DMS53 treated with DMSO at 0.1 percent for 48 hours (cell line): ENCODE measurements at regions not wholly inside any gene's neighbourhood (a gene's known extent, or its start where the extent isn't known, plus 50 kb on each side); places are given as distances from the start of the nearest gene placed in this dataset.

Source experiments
- DNase-seq: peaks from one replicate; lab custom pipeline; 2025; ENCODE audit not compliant: unreplicated experiment; lab: John Stamatoyannopoulos, UW

DNA sequence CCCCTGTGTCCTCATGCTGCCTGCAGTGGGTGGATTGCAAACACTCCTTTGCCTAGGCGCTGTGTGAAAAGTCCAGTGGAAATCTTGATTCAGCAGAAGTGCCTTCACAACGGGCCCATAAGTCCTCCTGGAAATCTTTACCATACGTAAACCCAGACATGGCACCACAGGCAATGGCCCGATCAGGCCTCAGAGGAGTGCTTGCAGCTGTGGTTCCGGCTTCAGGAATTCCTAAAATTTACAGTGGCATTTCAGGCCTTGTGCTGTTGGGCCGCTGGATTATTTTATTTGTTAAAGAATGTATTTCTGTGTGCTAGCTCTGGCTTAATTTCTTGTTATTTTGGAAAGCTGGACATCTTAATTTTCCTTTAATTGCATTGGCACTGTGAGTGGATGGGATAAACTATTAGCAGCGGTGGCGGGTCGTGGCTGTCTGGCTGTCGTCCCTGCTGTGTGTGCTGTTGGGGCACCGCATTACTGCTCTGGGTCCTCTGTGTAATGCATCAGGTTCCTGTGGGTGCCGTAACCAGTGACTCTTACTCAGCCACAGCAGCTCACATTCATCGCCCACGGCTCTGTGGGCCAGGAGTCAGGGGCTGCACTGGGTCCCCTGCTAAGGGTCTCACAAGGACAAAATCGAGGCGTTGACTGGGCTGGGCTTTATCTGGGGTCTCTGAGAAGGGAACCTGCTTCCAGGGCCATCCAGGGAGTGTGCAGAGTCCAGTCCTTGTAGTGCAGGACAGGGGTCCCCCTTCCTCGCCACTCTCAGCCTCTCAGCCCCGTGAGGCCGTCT is 73.1 kb downstream of the RTP5 start:
- DNase-seq = no peak

DNA sequence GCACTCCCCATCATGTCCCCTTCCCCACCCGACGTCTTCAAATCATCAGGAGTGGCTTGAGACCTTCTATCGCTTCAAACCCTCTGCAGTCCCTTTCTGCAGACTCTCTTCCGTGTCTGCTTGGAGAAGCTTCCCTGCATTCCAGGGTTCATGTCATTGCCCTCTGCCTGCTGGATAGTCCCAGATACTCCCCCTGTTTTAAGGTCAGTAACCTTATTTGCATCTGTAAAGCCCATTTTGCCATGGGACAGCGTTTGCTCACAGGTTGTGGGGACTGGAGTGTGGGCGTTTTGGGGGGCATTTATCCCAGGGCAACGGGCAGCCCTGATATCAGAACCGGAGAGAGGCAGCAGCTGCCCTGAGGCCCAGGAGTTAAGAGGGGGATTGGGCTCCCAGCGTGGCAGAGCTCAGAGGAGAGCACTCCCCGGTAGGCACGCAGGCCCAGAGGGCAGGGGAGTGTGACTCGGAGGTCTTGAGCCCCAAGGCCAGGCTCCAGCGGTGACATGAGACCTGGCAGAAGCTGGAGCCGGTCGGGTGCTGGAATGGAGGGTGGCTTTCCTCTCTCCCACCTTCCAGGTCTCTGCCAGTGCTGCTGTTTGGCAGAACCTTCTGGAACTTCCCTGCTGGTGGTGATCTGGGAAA is 73.8 kb downstream of the RTP5 start:
- no peak for DNase-seq

DNA sequence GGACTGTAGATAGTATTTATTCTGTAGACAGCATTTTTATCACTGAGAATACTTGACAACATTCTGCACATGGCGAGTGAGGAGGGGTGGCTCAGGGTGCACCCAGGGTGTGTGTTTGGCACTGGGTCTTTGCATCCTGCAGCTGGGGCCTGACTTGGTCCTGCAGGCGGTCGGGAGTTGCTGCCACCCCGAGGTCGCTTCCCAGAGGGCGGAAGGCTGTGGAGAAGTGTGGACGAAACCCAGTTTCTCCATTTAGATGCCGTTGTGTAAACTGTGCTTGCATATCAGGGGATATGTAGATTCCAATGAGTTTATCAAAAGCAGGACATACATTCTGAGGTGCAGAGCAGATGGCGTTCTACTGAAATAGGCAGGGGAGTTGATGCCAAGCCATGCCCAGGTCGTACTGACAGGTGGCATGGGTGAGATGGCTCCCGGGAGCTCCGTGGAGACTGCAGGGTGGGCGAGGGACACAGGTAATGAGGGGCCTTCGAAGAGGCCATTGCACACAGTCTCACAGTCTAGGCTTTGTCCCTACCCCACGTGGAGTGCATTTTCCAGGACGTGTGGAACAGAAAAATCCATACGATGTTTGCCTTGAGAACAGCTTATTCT is 74.5 kb downstream of the RTP5 start:
- no peak for DNase-seq

DNA sequence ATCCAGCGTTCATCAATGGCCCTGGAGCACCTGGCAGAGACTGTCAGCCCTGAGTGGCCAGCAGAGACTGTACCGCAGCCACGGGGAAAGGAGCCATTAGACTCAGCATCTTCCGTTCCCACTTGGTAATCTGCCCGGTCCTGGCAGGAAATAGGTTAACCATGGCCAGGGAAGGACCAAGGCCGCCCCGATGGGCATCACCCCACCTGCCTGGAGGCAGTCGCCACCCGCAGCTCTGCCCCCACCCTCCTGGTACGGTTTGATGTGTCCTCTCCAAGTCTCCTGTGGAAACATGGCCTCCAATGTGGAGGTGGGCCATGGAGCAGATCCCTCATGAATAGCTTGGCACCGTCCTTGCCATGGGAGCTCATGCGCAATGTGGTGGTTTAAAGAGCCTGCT is 75.3 kb downstream of the RTP5 start:
- no peak for DNase-seq

DNA sequence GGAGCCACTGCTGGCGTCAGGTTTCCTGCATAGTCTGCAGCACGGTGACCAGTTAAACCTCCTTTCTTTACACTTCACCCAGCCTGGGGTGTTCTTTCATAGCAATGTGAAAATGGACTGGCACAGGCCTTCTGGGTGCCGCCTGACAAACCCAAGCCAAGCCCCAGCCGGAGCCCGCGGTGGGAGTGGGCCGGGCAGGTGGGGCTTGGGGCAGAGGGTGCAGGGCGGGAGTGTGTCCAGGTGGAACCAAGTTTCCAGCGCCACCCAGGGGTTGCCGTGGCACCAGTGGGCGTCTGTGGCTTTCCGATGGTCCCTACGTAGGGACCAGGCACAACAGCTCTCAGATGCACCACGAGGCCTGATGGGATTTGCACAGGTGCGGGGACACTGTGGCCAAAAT is 75.8 kb downstream of the RTP5 start:
- DNase-seq = no peak

DNA sequence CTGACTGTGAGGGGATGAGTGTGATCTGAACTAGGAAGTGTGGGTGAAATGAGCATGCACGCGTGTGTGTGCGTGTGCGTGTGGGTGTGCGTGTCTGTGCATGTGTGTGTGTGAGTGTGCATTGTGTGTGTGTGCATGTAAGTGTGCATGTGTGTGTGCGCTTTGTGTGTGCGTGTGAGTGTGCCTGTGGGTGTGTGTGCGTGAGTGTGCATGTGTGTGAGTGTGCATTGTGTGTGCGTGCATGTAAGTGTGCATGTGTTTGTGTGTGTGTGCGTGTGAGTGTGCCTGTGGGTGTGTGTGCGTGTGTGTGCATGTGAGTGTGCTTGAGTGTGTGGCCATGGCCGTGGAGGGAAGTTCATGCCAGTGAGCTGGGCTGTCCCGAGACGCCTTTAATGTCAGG is 76.3 kb downstream of the RTP5 start:
- no peak for DNase-seq

DNA sequence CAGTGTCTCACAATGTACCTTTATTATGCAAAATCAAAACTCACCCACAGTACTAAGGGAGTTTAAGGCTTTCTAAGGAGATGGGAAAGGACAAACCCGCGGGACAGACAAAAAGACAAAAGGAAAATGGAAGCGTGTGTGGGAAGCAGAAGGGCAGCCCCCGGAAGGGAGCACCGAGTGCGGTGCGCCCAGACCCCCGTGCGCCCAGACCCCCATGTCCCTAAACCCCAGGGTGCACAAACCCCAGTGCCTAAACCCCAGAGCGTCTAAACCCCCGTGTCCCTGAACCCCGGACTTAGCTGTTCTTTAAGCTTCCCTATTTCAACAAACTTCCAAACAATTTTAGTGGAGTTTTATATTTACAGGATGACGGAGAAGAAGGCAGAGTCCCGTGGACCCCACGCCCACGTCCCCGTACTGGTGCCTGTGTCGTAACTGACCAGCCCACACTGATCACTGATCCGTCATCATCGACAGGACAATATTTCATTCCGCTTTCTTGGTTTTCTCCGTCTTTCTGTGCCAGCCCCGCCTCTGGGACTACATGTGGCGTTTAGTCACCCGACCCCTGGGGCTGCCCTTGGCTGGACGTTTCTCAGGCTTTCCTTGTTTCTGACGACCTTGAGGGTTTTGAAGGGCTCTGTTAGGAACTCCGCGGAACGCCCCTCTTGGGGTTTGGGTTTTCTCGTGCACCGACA is 76.9 kb downstream of the RTP5 start:
- no peak for DNase-seq

DNA sequence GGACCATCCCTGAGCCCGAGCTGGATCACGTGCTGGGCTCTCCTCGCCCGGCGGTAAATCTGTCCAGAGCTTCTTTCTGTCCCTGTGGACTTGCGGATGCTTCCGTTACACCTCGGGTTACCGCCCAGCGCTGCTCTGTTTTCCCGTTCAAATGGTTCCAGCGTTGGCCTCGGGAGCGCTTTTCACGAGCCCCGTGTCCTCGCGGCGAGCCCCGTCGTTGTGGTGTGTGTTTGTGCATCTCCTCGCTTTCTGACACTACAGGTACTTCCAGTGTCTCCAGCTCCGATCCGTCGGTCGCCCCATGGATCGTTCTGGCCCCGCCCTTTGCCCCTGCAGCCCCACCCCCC is 77.4 kb downstream of the RTP5 start:
- no peak for DNase-seq

DNA sequence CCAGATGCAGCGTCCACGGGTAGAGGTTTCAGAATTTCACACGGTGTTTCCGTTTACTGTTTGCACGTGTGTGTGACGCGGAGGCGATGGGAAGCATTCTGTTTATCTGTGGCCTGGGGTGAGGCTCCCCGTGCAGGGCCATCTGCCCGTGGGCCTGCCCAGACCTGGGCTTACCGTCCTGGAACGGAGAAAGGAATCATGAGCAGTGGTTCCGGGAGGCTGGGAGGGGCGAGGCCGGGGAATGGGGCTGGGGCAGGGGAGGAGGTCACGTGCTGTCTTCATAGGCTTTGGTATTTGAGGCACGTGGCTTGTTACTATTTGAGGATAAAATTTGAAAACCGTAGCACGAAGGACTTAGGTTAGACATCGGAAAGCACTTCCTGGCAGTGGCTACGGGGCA is 77.9 kb downstream of the RTP5 start:
- no peak for DNase-seq

DNA sequence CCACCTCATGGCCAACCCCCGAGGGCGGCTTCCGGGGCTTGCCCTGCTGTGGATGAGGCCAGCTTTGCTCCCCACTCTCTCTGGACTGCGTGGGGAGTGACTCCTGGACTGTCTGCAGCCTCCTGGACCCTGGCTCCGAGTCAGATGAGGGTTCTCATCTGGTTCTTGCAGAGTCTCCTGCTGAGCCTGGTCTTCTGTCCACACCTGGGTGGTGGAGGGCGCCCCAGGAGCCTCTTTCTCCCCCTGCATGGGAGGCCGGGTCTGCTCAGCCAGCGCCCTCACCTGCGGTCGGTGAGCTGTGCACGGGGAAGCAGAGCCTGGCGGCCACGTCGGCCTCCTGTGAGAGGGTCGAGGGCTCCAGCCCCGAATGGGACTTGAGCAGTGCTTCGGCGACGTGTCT is 78.3 kb downstream of the RTP5 start:
- DNase-seq = no peak

DNA sequence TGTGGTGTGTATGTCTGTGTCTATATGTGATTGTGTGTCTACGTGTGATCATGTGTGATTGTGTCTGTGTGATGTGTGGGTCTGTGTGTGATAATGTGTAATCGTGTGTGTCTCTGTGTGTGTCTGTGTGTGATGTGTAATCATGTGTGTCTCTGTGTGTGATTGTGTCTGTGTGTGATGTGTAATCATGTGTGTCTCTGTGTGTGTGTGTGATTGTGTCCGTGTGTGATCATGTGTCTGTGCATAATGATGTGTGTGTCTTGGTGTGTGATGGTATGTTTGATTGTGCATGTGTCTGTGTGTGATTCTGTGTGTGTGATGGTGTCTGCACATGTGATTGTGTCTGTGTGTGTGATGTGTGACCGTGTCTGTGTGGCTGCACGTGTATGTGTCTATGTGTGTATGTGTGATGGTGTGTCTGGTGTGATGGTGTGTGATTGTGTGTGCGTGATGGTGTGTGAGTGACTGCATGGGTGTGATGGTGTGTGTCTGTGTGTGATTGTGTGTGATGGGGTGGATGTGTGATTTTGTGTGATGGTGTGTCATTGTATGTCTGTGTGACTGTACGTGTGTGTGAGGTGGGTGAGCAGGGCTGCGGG is 78.9 kb downstream of the RTP5 start:
- no peak for DNase-seq

DNA sequence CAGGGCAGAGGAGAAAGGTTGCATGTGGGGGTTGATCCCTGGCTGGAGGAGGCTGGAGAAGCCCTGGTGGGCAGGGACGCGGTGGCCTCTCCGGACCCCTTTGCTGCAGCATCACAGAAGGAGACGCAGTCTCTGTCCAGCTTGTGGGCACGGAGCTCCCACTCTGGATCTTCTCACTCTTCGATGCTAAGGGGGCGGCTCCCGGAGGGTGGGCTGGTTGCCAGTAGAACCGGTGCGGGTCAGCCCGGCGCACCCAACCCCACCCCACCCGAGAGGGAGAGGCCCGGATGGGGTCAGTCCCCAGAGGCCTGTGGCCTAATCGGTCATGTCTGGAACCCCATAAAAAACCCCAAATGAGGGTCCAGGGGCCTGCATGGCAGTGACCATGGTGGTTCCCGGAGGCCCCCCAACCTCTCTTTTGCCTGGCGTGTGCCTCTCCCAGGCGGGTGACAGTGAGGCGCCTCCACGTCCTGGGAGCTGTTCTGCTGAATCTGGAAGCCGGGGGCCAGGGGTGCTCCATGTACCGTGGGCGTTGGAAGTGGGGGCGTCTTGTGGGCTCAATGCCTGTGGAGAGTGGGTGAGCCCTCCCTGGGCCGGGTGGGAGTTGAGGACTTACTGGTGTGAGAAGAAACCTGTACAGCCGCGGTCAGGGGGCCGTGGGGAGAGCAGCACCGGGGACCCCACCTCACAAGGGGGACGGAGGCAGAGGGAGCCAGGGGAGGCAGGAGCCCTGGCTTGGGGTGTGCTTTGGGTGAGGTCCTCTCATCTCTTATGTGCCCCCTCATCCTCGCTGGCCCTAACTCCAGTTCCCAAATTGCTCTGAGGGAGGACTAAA is 79.6 kb downstream of the RTP5 start:
- DNase-seq = no peak

DNA sequence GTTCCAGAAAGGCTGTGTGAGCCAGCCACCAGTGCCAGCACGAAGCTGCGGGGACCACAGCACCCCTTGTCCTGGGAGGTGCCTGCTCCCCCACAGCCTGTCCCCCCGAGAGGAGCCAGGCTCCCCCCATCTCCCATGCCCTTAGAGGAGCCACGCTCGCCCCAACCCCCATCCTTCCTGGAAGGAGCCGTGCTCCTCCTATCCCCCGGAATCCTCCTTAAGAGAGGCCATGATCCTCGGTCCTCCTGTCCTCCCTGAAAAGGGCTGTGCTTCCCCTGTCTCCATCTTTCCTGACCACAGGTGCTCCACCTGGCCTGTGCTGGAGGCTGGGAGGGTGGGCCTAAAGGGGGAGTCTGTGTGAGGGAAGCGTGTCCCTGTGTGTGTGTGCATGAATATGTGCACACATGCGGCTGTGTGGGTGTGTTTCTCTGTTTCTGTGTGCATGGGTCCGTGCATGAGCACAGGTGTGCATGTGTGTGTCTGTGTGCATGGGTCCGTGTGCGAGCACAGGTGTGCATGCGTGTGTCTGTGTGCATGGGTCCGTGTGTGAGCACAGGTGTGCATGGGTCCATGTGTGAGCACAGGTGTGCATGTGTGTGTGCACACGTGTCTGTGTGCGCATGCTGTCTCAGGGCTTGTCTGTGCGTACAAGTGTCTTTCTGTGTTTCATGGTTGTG is 80.3 kb downstream of the RTP5 start:
- no peak for DNase-seq

DNA sequence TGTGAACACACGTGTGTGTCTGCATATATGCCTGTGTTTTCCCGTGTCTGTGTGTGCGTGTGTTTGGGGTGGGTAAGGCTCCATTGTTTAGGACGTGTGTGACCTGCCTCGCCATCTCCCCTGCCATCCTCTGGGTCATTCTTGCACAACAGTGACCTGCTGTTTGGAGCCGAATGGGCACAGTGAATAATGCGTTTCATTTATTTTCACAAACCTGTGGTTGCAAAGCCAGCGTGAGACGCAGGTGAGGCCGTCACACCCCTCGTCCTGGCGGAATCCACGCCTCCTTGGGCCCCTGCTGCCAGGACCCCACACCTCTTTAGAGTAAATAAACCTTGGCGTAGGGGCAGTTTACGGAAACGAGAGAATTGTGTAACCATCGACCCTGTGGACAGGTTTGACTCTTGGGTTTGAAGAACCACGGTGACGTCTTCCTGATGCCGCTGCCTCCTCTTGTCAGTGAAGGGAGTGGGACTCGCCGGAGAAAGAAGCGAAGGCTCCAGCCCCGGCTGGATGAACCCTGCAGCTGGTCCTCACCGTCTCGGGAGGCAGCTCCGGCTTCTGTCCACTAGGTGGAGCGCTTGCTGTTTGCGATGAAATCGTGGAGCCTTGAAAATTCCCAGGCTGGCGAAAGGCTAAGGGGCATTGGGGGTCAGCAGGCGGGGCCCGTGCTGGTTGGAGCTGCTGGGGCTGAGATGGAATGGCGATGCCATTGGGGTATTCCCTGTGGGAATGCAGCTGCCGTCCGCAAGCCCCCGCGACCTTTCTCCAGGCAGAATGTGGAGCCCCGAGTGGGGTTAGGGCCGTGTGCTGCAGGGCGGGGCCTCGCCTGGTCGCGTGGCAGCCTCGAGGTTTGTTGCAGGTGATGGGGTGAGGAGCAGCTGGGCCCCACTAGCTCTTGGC is 81.1 kb downstream of the RTP5 start:
- DNase-seq = no peak

DNA sequence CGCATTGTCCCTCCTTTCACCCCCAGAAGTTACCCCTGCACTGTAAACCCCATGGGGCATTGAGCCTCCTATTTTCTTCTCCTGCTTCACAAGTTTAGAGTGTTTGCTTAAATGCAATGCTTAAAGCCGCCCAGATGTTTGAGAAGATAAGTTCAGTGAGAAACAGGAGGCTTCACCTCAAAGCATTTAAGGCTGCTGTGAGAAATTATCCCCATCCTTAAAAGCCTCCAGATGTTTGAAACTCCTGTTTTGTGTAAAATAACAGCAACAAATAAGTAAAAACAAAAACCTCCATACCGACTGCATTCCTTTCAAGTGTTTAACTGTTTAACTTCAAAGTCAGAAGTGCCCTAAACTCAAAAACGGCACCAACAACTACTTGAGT is 81.8 kb downstream of the RTP5 start:
- DNase-seq = no peak

DNA sequence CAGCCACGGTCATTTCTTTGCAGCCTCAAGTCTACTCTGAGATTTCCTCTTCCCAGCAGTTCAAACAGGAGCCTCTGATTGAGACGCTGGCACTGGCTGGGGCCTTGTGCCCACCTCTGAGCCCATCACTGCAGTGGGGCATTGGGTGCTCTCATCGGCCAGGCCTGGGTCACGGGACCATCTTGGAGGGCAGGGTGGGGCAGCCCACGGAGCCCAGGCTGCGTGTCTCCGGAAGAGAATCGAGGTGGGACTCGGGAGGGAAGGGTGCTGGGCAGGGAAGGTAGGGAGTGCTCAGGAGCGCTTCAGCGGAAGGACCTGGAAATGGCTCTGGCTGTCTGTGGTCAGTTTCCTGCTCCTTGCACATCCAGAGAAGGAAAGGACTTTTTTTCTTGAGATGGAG is 82.4 kb downstream of the RTP5 start:
- no peak for DNase-seq

DNA sequence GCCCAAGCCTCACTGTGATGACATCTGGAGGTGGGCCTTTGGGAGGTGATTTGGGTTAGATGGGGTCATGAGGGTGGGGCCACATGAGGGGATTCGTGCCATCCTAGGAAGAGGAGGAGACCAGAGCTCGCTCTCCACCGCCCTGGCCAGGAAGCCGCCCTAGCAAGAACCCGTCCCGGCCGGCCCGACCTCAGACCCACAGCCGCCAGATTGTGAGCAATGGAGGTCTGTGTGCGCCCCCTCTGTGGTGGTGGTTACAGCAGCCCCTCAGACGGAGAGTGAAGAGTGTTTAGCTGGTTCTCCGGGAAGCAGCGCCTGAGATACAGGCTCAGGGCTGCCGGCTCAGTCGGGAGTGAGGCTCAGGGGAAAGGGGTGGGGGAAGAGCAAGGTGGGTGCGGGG is 83.3 kb downstream of the RTP5 start:
- no peak for DNase-seq

DNA sequence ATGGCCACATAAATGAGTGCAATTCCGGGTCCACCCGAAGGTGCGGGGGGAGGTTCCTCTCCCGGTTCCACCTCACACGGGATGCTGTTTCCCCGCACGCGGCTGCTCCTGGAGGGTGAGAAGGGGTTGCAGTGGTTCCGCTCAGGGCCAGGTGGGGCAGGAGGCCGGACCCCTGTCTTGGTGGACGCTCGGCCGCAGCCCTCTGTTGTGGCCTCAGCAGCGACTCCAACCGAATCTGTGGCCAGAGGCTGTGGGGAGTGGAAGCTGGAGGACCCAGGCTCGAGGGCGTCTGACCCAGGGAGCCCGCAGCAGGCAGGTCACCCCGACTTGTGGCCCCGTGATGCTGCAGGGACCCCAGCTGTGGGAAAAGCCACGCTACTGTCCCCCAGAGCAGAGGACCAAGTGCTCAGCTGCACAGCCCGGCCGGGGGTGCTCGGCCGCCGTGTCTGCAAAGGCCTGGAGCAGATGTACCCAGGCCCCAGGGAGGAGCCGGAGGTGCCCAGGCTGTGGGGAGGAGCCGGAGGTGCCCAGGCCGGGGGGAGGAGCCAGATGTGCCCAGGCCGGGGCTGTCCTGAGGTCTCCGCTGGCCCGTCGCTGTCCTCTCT is 83.9 kb downstream of the RTP5 start:
- no peak for DNase-seq
